ENCODE measurements at regions not wholly inside any gene's neighbourhood (a gene's known extent, or its start where the extent isn't known, plus 50 kb on each side); places are given as distances from the start of the nearest gene placed in this dataset.

DNA sequence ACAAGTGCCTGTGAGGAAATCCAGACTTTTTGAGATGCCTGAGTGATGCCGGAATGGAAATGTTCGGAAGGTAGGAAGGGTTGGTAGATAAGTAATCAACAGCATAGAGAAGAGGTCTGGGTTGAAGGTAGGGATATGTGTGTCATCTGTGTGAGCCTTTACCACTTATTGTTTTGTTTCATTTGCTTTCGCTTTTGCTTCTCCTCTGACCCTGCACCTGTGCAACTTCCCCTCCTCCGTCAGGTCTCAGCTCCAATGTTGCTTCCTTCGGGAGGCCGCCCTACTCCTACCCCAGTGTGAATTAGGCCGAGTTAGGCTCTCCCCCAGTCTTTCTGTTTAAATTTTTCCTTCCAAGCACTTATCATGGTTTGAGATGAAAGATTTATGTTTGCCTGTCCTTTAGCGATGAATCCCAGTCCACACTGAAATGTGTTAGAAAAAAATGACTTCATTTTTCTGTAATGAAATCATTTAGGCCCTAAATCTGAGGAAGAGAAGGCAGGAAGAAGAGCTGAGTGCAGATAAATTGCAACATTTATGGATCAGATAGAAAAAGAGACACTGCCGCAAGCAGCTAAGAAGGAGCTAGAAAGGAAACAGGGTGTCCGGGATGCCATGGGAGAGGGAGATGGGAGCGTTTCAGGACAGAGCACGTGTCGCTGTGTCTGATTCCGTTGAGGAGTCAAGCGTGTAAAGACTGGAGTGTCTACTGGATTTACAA, 139.6 kb upstream of the PELI1 start:
- Mint-ChIP-seq H3K4me3 (no peak overlapping the region), H3K27ac (no peak overlapping the region), H3K36me3 (ENCODE audit: low read depth) (no peaks in the 10 kb centered on the region), H3K9me3 (no peaks in the 10 kb centered on the region), H3K4me1 (peaks cover 40% of the 10 kb centered on the region), H3K27me3 (ENCODE audit: insufficient read depth, low read depth, poor library complexity) (peaks cover 4% of the 10 kb centered on the region)
- peaks cover 17% of the 10 kb centered on the region; the same call in 1 of the 2 replicates for H3K27me3 ChIP-seq (ENCODE audit: insufficient read depth)
- H3K36me3 ChIP-seq (ENCODE audit: insufficient read depth): no peaks in the 10 kb centered on the region
- no peaks in the 10 kb centered on the region for H3K79me2 ChIP-seq (replicated peaks; ENCODE audit: insufficient read depth)
- H3K4me1 ChIP-seq (ENCODE audit: insufficient read depth): peaks cover 42% of the 10 kb centered on the region
- peaks cover 4% of the 10 kb centered on the region; the same call in 1 of the 2 replicates for H3F3A ChIP-seq (replicated peaks; ENCODE audit: low read depth)
- no peak overlapping the region for H3K4me3 ChIP-seq
- no peaks in the 10 kb centered on the region for H3K9me2 ChIP-seq (ENCODE audit: insufficient read depth)
- no peaks in the 10 kb centered on the region for H4K20me1 ChIP-seq (replicated peaks; ENCODE audit: insufficient read depth)
- H2AFZ ChIP-seq: no peak overlapping the region
- TF ChIP-seq, protein P1, sequence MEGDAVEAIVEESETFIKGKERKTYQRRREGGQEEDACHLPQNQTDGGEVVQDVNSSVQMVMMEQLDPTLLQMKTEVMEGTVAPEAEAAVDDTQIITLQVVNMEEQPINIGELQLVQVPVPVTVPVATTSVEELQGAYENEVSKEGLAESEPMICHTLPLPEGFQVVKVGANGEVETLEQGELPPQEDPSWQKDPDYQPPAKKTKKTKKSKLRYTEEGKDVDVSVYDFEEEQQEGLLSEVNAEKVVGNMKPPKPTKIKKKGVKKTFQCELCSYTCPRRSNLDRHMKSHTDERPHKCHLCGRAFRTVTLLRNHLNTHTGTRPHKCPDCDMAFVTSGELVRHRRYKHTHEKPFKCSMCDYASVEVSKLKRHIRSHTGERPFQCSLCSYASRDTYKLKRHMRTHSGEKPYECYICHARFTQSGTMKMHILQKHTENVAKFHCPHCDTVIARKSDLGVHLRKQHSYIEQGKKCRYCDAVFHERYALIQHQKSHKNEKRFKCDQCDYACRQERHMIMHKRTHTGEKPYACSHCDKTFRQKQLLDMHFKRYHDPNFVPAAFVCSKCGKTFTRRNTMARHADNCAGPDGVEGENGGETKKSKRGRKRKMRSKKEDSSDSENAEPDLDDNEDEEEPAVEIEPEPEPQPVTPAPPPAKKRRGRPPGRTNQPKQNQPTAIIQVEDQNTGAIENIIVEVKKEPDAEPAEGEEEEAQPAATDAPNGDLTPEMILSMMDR (conservative IDR thresholded peaks at IDR 0.05; ENCODE audit: low read depth in 2 of 2): no peak
- TF ChIP-seq POLR2AphosphoS5 (IDR thresholded peaks at IDR 0.05; ENCODE audit: low read depth) (no peak), CREB1 (CRISPR knock-in tag; IDR thresholded peaks at IDR 0.05; ENCODE audit: low read depth) (no peak), STAT1 (IDR thresholded peaks at IDR 0.05; ENCODE audit: unreplicated experiment) (no peak), ZNF114 (CRISPR knock-in tag; IDR thresholded peaks at IDR 0.05) (no peak), JUNB (IDR thresholded peaks at IDR 0.05; ENCODE audit: unreplicated experiment) (no peak), EZH2 (IDR thresholded peaks at IDR 0.05; ENCODE audit: low read depth, unreplicated experiment) (no peak), EZH2phosphoT487 (IDR thresholded peaks at IDR 0.05; ENCODE audit: unreplicated experiment) (no peak), ZNF331 (CRISPR knock-in tag; IDR thresholded peaks at IDR 0.05; ENCODE audit: low read depth) (no peak), NANOG (IDR thresholded peaks at IDR 0.05; ENCODE audit: borderline replicate concordance) (no peak)
- TF ChIP-seq, protein P2, sequence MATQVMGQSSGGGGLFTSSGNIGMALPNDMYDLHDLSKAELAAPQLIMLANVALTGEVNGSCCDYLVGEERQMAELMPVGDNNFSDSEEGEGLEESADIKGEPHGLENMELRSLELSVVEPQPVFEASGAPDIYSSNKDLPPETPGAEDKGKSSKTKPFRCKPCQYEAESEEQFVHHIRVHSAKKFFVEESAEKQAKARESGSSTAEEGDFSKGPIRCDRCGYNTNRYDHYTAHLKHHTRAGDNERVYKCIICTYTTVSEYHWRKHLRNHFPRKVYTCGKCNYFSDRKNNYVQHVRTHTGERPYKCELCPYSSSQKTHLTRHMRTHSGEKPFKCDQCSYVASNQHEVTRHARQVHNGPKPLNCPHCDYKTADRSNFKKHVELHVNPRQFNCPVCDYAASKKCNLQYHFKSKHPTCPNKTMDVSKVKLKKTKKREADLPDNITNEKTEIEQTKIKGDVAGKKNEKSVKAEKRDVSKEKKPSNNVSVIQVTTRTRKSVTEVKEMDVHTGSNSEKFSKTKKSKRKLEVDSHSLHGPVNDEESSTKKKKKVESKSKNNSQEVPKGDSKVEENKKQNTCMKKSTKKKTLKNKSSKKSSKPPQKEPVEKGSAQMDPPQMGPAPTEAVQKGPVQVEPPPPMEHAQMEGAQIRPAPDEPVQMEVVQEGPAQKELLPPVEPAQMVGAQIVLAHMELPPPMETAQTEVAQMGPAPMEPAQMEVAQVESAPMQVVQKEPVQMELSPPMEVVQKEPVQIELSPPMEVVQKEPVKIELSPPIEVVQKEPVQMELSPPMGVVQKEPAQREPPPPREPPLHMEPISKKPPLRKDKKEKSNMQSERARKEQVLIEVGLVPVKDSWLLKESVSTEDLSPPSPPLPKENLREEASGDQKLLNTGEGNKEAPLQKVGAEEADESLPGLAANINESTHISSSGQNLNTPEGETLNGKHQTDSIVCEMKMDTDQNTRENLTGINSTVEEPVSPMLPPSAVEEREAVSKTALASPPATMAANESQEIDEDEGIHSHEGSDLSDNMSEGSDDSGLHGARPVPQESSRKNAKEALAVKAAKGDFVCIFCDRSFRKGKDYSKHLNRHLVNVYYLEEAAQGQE (IDR thresholded peaks at IDR 0.05; ENCODE audit: unreplicated experiment): no peak
- TF ChIP-seq, protein P3, sequence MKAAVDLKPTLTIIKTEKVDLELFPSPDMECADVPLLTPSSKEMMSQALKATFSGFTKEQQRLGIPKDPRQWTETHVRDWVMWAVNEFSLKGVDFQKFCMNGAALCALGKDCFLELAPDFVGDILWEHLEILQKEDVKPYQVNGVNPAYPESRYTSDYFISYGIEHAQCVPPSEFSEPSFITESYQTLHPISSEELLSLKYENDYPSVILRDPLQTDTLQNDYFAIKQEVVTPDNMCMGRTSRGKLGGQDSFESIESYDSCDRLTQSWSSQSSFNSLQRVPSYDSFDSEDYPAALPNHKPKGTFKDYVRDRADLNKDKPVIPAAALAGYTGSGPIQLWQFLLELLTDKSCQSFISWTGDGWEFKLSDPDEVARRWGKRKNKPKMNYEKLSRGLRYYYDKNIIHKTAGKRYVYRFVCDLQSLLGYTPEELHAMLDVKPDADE (IDR thresholded peaks at IDR 0.05): no peak
- TF ChIP-seq, protein P4, sequence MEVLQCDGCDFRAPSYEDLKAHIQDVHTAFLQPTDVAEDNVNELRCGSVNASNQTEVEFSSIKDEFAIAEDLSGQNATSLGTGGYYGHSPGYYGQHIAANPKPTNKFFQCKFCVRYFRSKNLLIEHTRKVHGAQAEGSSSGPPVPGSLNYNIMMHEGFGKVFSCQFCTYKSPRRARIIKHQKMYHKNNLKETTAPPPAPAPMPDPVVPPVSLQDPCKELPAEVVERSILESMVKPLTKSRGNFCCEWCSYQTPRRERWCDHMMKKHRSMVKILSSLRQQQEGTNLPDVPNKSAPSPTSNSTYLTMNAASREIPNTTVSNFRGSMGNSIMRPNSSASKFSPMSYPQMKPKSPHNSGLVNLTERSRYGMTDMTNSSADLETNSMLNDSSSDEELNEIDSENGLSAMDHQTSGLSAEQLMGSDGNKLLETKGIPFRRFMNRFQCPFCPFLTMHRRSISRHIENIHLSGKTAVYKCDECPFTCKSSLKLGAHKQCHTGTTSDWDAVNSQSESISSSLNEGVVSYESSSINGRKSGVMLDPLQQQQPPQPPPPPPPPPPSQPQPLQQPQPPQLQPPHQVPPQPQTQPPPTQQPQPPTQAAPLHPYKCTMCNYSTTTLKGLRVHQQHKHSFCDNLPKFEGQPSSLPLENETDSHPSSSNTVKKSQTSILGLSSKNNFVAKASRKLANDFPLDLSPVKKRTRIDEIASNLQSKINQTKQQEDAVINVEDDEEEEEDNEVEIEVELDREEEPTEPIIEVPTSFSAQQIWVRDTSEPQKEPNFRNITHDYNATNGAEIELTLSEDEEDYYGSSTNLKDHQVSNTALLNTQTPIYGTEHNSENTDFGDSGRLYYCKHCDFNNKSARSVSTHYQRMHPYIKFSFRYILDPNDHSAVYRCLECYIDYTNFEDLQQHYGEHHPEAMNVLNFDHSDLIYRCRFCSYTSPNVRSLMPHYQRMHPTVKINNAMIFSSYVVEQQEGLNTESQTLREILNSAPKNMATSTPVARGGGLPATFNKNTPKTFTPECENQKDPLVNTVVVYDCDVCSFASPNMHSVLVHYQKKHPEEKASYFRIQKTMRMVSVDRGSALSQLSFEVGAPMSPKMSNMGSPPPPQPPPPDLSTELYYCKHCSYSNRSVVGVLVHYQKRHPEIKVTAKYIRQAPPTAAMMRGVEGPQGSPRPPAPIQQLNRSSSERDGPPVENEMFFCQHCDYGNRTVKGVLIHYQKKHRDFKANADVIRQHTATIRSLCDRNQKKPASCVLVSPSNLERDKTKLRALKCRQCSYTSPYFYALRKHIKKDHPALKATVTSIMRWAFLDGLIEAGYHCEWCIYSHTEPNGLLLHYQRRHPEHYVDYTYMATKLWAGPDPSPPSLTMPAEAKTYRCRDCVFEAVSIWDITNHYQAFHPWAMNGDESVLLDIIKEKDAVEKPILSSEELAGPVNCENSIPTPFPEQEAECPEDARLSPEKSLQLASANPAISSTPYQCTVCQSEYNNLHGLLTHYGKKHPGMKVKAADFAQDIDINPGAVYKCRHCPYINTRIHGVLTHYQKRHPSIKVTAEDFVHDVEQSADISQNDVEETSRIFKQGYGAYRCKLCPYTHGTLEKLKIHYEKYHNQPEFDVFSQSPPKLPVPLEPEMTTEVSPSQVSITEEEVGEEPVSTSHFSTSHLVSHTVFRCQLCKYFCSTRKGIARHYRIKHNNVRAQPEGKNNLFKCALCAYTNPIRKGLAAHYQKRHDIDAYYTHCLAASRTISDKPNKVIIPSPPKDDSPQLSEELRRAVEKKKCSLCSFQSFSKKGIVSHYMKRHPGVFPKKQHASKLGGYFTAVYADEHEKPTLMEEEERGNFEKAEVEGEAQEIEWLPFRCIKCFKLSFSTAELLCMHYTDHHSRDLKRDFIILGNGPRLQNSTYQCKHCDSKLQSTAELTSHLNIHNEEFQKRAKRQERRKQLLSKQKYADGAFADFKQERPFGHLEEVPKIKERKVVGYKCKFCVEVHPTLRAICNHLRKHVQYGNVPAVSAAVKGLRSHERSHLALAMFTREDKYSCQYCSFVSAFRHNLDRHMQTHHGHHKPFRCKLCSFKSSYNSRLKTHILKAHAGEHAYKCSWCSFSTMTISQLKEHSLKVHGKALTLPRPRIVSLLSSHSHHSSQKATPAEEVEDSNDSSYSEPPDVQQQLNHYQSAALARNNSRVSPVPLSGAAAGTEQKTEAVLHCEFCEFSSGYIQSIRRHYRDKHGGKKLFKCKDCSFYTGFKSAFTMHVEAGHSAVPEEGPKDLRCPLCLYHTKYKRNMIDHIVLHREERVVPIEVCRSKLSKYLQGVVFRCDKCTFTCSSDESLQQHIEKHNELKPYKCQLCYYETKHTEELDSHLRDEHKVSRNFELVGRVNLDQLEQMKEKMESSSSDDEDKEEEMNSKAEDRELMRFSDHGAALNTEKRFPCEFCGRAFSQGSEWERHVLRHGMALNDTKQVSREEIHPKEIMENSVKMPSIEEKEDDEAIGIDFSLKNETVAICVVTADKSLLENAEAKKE (CRISPR knock-in tag; IDR thresholded peaks at IDR 0.05): no peak
- peak overlapping the region; percentile 44; the same call in 1 of the 2 replicates for H3K4me2 ChIP-seq
- DNase-seq (ENCODE audit: low spot score): no peak
- no peak overlapping the region for H3K27ac ChIP-seq (ENCODE audit: low read depth)
- ATAC-seq: no peak

Data from GM23338 (cell line).